OCI-LY3 (cell line): ENCODE measurements at regions not wholly inside any gene's neighbourhood (a gene's known extent, or its start where the extent isn't known, plus 50 kb on each side); places are given as distances from the start of the nearest gene placed in this dataset.
"Not testable (repeated sequence)": the region's sequence is repeated elsewhere in the genome, so short reads cannot be mapped to it uniquely, and the experiment has no call there.

Experiments
- H2AFZ ChIP-seq: fragments of 200-600, 300-600 bp; shearing (Covaris generic); 2 replicates; pipeline ENCODE4 v1.6.0; 2014; ENCODE audit warnings: antibody characterized with exemption, low read depth, low read length
- H3K27ac ChIP-seq: fragments of 200-600, 300-600 bp; sonication (generic); 2 replicates; pipeline ENCODE4 v1.5.1; 2014; ENCODE audit warnings: mild to moderate bottlenecking, low read length, moderate library complexity, mixed read lengths
- H3K27me3 ChIP-seq: fragments of 200-600, 300-600 bp; sonication (generic); 2 replicates; pipeline ENCODE4 v1.6.1; 2014; ENCODE audit warnings: low read depth, low read length, mixed read lengths
- H3K36me3 ChIP-seq: fragments of 200-600, 300-600 bp; sonication (generic); replicated peaks from 2 replicates; pipeline ENCODE3; 2014; ENCODE audit warnings: low read depth, low read length, mixed read lengths
- H3K4me1 ChIP-seq: fragments of 300-600, 200-600 bp; sonication (generic); 2 replicates; pipeline ENCODE4 v1.6.1; 2014; ENCODE audit warnings: low read length, mixed read lengths
- H3K4me2 ChIP-seq: fragments of 200-600, 300-600 bp; sonication (generic); 2 replicates; pipeline ENCODE4 v1.6.1; 2014; ENCODE audit warnings: low read length, mixed read lengths
- H3K4me3 ChIP-seq: fragments of 300-600, 200-600 bp; sonication (generic); 2 replicates; pipeline ENCODE4 v1.5.1; 2014; ENCODE audit warnings: antibody characterized with exemption, mild to moderate bottlenecking, low read length, moderate library complexity
- H3K79me2 ChIP-seq: fragments of 300-600, 200-600 bp; shearing (Covaris generic); 2 replicates; pipeline ENCODE4 v1.6.1; 2014; ENCODE audit warnings: mild to moderate bottlenecking, low read length, mixed read lengths
- H3K9ac ChIP-seq: fragments of 300-600, 200-600 bp; shearing (Covaris generic); 2 replicates; pipeline ENCODE4 v1.6.0; 2014; ENCODE audit warnings: mild to moderate bottlenecking, low read length, moderate library complexity
- H3K9me3 ChIP-seq: fragments of 200-600, 300-600 bp; shearing (Covaris generic); 2 replicates; pipeline ENCODE4 v1.6.1; 2014; ENCODE audit warnings: low read length, mixed read lengths; ENCODE audit not compliant: insufficient read depth
- H4K20me1 ChIP-seq: fragments of 200-600, 300-600 bp; sonication (generic); 2 replicates; pipeline ENCODE4 v1.6.1; 2016; ENCODE audit warnings: low read length, mixed read lengths; ENCODE audit not compliant: insufficient read depth
- EZH2phosphoT487 ChIP-seq: fragments of 200-600 bp; shearing (Covaris generic); IDR thresholded peaks from 2 replicates; pipeline ENCODE4 v1.6.1; 2018; ENCODE audit warnings: antibody characterized with exemption, mixed run types, low read depth
- TF ChIP-seq, protein P1 (sequence below): fragments of 200-600, 300-600 bp; sonication (generic); IDR thresholded peaks from 2 replicates; pipeline ENCODE4 v1.5.1; 2014; ENCODE audit warnings: antibody characterized with exemption, low read length, low read depth

DNA sequence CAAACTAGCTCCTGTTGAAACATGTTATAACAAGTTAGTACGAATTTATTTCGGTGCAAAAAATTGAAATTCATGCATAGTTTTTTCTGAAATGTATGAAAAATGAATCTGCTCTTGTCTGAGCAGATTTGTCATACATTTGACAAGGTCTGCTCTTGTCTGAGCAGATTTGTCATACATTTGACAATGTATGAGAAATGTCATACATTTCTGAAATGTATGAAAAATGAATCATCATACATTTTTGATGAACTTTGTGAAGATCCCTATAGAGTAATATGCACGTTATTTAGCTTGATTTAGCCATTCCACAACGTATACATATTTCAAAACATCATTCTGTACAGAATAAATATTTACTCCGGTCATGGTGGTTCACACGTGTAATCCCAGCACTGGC is 85.9 kb upstream of the PARP8 start:
- Histone ChIP-seq H3K79me2 (no peaks in the 10 kb centered on the region), H3K27ac (no peak overlapping the region), H3K9ac (no peak overlapping the region), H3K36me3 (no peaks in the 10 kb centered on the region), H3K4me3 (no peak overlapping the region), H2AFZ (no peak overlapping the region), H3K4me2 (no peak overlapping the region), H4K20me1 (no peaks in the 10 kb centered on the region), H3K9me3 (no peaks in the 10 kb centered on the region), H3K4me1 (peaks cover 10% of the 10 kb centered on the region), H3K27me3 (no peaks in the 10 kb centered on the region)
- TF ChIP-seq, protein P1, sequence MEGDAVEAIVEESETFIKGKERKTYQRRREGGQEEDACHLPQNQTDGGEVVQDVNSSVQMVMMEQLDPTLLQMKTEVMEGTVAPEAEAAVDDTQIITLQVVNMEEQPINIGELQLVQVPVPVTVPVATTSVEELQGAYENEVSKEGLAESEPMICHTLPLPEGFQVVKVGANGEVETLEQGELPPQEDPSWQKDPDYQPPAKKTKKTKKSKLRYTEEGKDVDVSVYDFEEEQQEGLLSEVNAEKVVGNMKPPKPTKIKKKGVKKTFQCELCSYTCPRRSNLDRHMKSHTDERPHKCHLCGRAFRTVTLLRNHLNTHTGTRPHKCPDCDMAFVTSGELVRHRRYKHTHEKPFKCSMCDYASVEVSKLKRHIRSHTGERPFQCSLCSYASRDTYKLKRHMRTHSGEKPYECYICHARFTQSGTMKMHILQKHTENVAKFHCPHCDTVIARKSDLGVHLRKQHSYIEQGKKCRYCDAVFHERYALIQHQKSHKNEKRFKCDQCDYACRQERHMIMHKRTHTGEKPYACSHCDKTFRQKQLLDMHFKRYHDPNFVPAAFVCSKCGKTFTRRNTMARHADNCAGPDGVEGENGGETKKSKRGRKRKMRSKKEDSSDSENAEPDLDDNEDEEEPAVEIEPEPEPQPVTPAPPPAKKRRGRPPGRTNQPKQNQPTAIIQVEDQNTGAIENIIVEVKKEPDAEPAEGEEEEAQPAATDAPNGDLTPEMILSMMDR = no peak
- TF ChIP-seq EZH2phosphoT487 = no peak

DNA sequence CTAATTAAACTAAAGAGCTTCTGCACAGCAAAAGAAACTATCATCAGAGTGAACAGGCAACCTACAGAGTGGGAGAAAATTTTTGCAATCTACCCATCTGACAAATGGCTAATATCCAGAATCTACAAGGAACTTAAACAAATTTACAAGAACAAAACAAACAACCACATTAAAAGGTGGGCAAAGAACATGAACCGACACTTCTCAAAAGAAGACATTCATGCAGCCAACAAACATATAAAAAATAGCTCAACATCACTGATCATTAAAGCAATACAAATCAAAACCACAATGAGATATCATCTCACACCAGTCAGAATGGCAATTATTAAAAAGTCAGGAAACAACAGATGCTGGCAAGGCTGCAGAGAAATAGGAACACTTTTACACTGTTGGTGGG is 84.6 kb upstream of the PARP8 start:
- H3K9me3 ChIP-seq, H3K4me3 ChIP-seq, H3K4me1 ChIP-seq, H2AFZ ChIP-seq, H3K27me3 ChIP-seq, H4K20me1 ChIP-seq, H3K9ac ChIP-seq, H3K27ac ChIP-seq, H3K79me2 ChIP-seq, H3K4me2 ChIP-seq, H3K36me3 ChIP-seq: not testable (repeated sequence)

DNA sequence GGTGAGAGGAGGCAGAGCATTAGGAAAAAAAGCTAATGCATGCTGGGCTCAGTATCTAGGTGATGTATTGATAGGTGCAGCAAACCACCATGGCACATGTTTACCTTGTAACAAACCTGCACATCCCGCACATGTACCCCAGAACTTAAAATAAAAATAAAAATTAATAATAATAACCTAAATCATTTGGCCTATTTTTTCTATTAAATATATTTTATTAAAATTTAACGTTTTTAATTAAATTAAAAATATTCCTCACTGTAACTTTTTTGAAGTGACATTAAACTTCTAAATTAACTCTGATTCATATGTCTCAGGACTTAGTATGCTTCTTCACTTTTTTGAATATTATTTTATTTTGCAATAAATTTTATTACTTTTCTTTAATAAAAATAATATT is 83.7 kb upstream of the PARP8 start:
- Histone ChIP-seq H2AFZ (no peak overlapping the region), H3K4me2 (no peak overlapping the region), H3K27ac (no peak overlapping the region), H3K79me2 (no peaks in the 10 kb centered on the region), H3K9me3 (no peaks in the 10 kb centered on the region), H4K20me1 (no peaks in the 10 kb centered on the region), H3K9ac (no peak overlapping the region), H3K4me3 (no peak overlapping the region), H3K36me3 (no peaks in the 10 kb centered on the region), H3K4me1 (no peaks in the 10 kb centered on the region), H3K27me3 (no peaks in the 10 kb centered on the region)
- TF ChIP-seq, protein P1 = no peak
- no peak for TF ChIP-seq EZH2phosphoT487

DNA sequence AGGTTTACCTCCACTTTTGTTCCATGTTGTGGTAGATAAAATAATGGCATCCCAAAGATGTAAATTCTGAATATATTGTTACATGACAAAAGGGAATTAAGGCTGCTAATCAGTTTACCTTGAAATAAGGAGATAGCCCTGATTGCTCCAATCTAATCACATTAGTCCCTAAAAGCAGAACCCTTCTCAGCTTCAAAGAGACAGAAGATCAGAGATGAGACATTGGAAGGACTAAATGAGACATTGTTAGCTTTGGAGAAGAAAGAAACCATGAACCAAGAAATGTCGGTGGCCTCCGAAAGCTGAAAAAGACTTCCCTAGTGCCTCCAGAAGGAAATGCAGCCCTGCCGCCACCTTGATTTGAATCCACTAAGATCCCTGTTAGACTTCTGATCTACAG is 82.8 kb upstream of the PARP8 start:
- Histone ChIP-seq H3K4me1 (no peaks in the 10 kb centered on the region), H3K27me3 (no peaks in the 10 kb centered on the region), H3K36me3 (no peaks in the 10 kb centered on the region), H3K4me2 (no peak overlapping the region), H3K79me2 (no peaks in the 10 kb centered on the region), H3K27ac (no peak overlapping the region), H2AFZ (no peak overlapping the region), H3K9me3 (no peaks in the 10 kb centered on the region), H3K9ac (no peak overlapping the region), H4K20me1 (no peaks in the 10 kb centered on the region), H3K4me3 (no peak overlapping the region)
- TF ChIP-seq, protein P1 = no peak
- TF ChIP-seq EZH2phosphoT487 = no peak

DNA sequence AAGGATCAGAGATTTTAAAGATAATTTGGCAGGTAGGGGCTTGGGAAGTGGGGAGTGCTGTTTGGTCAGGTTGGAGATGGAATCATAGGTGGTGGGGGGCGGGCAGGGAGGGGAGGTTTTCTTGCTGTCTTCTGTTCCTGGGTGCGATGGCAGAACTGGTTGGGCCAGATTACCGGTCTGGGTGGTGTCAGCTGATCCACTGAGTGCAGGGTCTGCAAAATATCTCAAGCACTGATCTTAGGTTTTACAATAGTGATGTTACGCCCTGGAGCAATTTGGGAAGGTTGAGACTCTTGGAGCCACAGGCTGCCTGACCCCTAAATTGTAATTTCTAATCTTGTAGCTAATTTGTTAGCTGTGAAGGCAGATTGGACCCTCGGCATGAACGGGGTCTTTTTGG is 78.0 kb upstream of the PARP8 start:
- not testable (repeated sequence) for H3K9me3 ChIP-seq

DNA sequence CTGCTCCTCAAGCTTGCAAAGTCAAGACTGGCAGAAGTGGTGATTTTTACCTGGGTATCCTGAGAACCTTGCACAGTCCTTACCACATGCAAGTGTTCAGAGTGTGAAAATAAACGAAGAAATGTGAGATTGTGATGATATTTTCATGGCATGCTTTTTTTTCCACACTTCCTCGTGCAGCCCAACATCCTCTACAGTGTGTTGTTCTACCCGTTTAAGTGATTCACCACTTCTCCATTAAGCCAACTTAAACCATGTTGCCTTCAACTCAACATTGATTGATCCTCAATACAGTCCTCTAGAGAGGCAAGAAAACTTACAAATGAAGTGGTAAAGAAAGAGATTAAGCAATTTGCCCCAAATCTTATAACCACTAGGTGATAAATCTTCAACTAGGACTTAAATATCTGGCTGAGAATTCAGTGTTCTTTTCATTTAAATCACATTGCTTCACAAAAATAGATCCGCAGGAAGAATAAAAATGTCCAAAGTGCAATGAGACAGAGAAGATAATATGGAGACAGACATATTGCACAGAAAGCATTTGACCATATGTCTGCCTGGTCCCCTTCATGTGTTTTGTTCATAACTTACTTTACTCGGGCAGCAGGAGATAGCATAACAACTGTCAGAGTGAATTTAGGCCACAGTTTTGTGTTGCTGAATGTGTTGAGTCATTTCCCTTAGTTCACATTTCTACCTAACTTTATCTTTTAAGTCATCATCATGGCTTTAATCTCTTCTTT is 75.8 kb upstream of the PARP8 start:
- H3K9me3 ChIP-seq, H4K20me1 ChIP-seq, H3K9ac ChIP-seq, H3K4me1 ChIP-seq, H3K27ac ChIP-seq, H3K4me2 ChIP-seq, H3K79me2 ChIP-seq, H3K36me3 ChIP-seq, H3K4me3 ChIP-seq, H3K27me3 ChIP-seq, H2AFZ ChIP-seq: not testable (repeated sequence)

More for the DNA sequence above, 78.0 kb upstream of the PARP8 start:
- not testable (repeated sequence) for H3K4me1 ChIP-seq, H3K9ac ChIP-seq, H3K4me3 ChIP-seq, H3K27ac ChIP-seq, H2AFZ ChIP-seq, H3K79me2 ChIP-seq, H4K20me1 ChIP-seq, H3K27me3 ChIP-seq, H3K4me2 ChIP-seq, H3K36me3 ChIP-seq

DNA sequence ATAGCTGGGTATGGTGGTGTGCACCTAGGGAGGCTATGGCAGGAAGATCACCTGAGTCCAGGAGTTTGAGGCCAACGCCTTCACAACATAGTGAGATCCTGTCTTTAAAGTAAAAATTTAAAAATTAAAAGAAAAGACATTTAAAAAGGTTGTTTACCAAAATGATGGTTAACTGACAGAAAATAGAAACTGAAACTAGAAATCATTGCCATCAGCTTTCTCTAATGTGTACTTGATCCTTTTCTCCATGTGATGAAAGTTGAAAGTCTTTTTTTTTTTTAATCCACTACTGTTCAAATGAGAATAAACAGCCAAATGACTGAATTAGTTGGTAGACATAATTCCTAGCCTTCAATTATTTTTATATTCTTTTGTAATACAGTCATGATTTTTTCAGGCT is 75.1 kb upstream of the PARP8 start:
- H3K79me2 ChIP-seq, H3K4me1 ChIP-seq, H3K36me3 ChIP-seq, H3K27ac ChIP-seq, H3K4me3 ChIP-seq, H3K4me2 ChIP-seq, H4K20me1 ChIP-seq, H3K9ac ChIP-seq, H3K9me3 ChIP-seq, H2AFZ ChIP-seq, H3K27me3 ChIP-seq: not testable (repeated sequence)
